Esophagus muscularis mucosa (tissue), 4 donors: ENCODE measurements at regions not wholly inside any gene's neighbourhood (a gene's known extent, or its start where the extent isn't known, plus 50 kb on each side); places are given as distances from the start of the nearest gene placed in this dataset.

Source experiments
- CTCF ChIP-seq, 3 experiments: fragments of 200-600 bp in 2 of 3; fragments of 450-650 bp in 1 of 3; sonication (generic) in 2 of 3; IDR thresholded peaks; one replicate each; pipeline ENCODE4 v1.5.1; 2017 to 2019; ENCODE audit warnings: antibody characterized with exemption in 3 of 3, mild to moderate bottlenecking in 2 of 3, moderate library complexity in 1 of 3
- EP300 ChIP-seq: sonication (generic); formaldehyde crosslinking; IDR thresholded peaks from one replicate; pipeline ENCODE4 v1.6.1; 2017; ENCODE audit warnings: antibody characterized with exemption
- POLR2A ChIP-seq: fragments of 450-650 bp; IDR thresholded peaks from one replicate; pipeline ENCODE4 v1.6.1; 2017; ENCODE audit warnings: antibody characterized with exemption, moderate library complexity, mild to moderate bottlenecking, low read depth
- POLR2AphosphoS5 ChIP-seq, 2 donors: sonication (generic); formaldehyde crosslinking; IDR thresholded peaks; one replicate each; pipeline ENCODE4 v1.6.1; 2017; ENCODE audit warnings: antibody characterized with exemption in 2 of 2

- TF ChIP-seq POLR2A = no peak
- peak in 1 of 3 experiments; percentile 9 for TF ChIP-seq CTCF (IDR thresholded peaks at IDR 0.05)
- TF ChIP-seq POLR2AphosphoS5 (IDR thresholded peaks at IDR 0.05) = peak in 1 of 2 donors; percentile 78
- TF ChIP-seq EP300 = no peak
Measured at GRCh38 chr10:78516756-78517155, 483.1 kb downstream of the RPS24 start.
